HCT116 (cell line): ENCODE measurements at regions not wholly inside any gene's neighbourhood (a gene's known extent, or its start where the extent isn't known, plus 50 kb on each side); places are given as distances from the start of the nearest gene placed in this dataset.

Source experiments
- EGR1 ChIP-seq: IDR thresholded peaks from 2 replicates; pipeline ENCODE4 v1.6.1; 2012; ENCODE audit warnings: low read depth
- EZH2 ChIP-seq: fragments of 200-600 bp; sonication (generic); IDR thresholded peaks from 2 replicates; pipeline ENCODE4 v1.6.1; 2017; ENCODE audit warnings: antibody characterized with exemption, mixed run types
- POLR2A ChIP-seq: IDR thresholded peaks from 2 replicates; pipeline ENCODE4 v1.7.0; 2011; ENCODE audit warnings: borderline replicate concordance; ENCODE audit not compliant: insufficient read depth, insufficient read length; ENCODE audit errors: extremely low read depth
- POLR2AphosphoS5 ChIP-seq: IDR thresholded peaks from 2 replicates; pipeline ENCODE4 v1.6.1; 2011; ENCODE audit warnings: mild to moderate bottlenecking, low read depth, low read length, moderate library complexity
- RAD21 ChIP-seq: IDR thresholded peaks from 2 replicates; pipeline ENCODE4 v1.6.1; 2012; ENCODE audit warnings: low read depth, mild to moderate bottlenecking
- SIN3A ChIP-seq: IDR thresholded peaks from 2 replicates; pipeline ENCODE4 v1.6.1; 2012; ENCODE audit warnings: low read depth
- SP1 ChIP-seq: IDR thresholded peaks from 2 replicates; pipeline ENCODE4 v1.6.1; 2012; ENCODE audit warnings: low read depth
- TCF7L2 ChIP-seq: IDR thresholded peaks from 2 replicates; pipeline ENCODE4 v1.7.0; 2011; ENCODE audit warnings: borderline replicate concordance, inconsistent platforms; ENCODE audit not compliant: insufficient read depth, insufficient read length; ENCODE audit errors: extremely low read depth
- YY1 ChIP-seq: IDR thresholded peaks from 2 replicates; pipeline ENCODE4 v1.6.1; 2011; ENCODE audit warnings: low read length, low read depth, moderate library complexity, mild to moderate bottlenecking; ENCODE audit not compliant: insufficient replicate concordance; ENCODE audit errors: extremely low read depth
- TF ChIP-seq, protein P1 (sequence below): IDR thresholded peaks from 2 replicates; pipeline ENCODE4 v1.6.1; 2011; ENCODE audit warnings: mild to moderate bottlenecking, low read length, moderate library complexity; ENCODE audit not compliant: insufficient replicate concordance; ENCODE audit errors: extremely low read depth
- TF ChIP-seq, protein P2 (sequence below), 3 experiments: fragments of 200-600 bp in 1 of 3; sonication (generic) in 1 of 3; IDR thresholded peaks in 2 of 3; conservative IDR thresholded peaks in 1 of 3; 2 replicates each; pipeline ENCODE4 v1.5.1; 2012 to 2017; ENCODE audit warnings: low read depth in 2 of 3, low read length in 2 of 3, antibody characterized with exemption in 1 of 3, borderline replicate concordance in 1 of 3, control low read depth in 1 of 3, mild to moderate bottlenecking in 1 of 3, mixed read lengths in 1 of 3, mixed run types in 1 of 3, moderate library complexity in 1 of 3; ENCODE audit not compliant: insufficient read depth in 1 of 3
- TF ChIP-seq, protein P3 (sequence below): IDR thresholded peaks from 2 replicates; pipeline ENCODE4 v1.6.1; 2012

DNA sequence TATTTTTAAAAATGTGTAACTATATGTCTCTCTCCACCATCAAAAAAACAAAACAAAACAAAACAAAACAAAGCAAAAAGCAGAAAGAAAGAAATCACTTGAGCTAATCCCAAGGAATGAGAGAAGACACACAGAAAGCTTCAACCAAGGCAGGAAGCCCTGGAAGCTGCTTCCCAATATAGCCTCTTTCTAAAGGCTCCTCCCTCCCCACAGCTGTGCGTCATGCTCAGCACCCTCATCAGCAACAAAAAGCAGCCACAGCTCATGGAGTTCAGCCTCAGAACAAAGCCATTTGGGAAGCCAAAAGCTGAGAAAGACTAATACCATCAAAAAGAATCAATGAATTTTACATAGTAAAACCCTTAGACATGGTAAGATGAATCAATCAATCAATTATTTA is 501.6 kb upstream of the SMIM31 start:
- TF ChIP-seq POLR2A (no peak), RAD21 (no peak), SP1 (no peak), POLR2AphosphoS5 (no peak), EGR1 (no peak), SIN3A (no peak), YY1 (no peak), TCF7L2 (no peak), EZH2 (no peak)
- TF ChIP-seq, protein P1, sequence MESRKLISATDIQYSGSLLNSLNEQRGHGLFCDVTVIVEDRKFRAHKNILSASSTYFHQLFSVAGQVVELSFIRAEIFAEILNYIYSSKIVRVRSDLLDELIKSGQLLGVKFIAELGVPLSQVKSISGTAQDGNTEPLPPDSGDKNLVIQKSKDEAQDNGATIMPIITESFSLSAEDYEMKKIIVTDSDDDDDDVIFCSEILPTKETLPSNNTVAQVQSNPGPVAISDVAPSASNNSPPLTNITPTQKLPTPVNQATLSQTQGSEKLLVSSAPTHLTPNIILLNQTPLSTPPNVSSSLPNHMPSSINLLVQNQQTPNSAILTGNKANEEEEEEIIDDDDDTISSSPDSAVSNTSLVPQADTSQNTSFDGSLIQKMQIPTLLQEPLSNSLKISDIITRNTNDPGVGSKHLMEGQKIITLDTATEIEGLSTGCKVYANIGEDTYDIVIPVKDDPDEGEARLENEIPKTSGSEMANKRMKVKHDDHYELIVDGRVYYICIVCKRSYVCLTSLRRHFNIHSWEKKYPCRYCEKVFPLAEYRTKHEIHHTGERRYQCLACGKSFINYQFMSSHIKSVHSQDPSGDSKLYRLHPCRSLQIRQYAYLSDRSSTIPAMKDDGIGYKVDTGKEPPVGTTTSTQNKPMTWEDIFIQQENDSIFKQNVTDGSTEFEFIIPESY = no peak
- TF ChIP-seq, protein P2, sequence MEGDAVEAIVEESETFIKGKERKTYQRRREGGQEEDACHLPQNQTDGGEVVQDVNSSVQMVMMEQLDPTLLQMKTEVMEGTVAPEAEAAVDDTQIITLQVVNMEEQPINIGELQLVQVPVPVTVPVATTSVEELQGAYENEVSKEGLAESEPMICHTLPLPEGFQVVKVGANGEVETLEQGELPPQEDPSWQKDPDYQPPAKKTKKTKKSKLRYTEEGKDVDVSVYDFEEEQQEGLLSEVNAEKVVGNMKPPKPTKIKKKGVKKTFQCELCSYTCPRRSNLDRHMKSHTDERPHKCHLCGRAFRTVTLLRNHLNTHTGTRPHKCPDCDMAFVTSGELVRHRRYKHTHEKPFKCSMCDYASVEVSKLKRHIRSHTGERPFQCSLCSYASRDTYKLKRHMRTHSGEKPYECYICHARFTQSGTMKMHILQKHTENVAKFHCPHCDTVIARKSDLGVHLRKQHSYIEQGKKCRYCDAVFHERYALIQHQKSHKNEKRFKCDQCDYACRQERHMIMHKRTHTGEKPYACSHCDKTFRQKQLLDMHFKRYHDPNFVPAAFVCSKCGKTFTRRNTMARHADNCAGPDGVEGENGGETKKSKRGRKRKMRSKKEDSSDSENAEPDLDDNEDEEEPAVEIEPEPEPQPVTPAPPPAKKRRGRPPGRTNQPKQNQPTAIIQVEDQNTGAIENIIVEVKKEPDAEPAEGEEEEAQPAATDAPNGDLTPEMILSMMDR (IDR thresholded peaks at IDR 0.05 in 2 of 3, conservative IDR thresholded peaks at IDR 0.05 in 1 of 3; ENCODE audit: borderline replicate concordance in 1 of 3, insufficient read depth in 1 of 3, low read depth in 2 of 3, low read length in 2 of 3) = no peak
- TF ChIP-seq, protein P3, sequence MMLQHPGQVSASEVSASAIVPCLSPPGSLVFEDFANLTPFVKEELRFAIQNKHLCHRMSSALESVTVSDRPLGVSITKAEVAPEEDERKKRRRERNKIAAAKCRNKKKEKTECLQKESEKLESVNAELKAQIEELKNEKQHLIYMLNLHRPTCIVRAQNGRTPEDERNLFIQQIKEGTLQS = no peak
